ENCODE measurements at regions not wholly inside any gene's neighbourhood (a gene's known extent, or its start where the extent isn't known, plus 50 kb on each side); places are given as distances from the start of the nearest gene placed in this dataset.
"Not testable (repeated sequence)": the region's sequence is repeated elsewhere in the genome, so short reads cannot be mapped to it uniquely, and the experiment has no call there.

GRCh38 chr1:199085903-199086302 is 447.1 kb downstream of the PTPRC start:
- no peak for DNase-seq
- no peak overlapping the region for H3K27ac Mint-ChIP-seq
- H3K36me3 Mint-ChIP-seq: peaks cover 14% of the 10 kb centered on the region
- CTCF ChIA-PET: interaction anchor here (0.6 kb wide), 1 partner anchor 826 kb away, joined by 3 read pairs; no protein-coding TSS in a partner anchor
- H3K9me3 Mint-ChIP-seq: peaks cover 6% of the 10 kb centered on the region
- H3K4me1 Mint-ChIP-seq: peaks cover 34% of the 10 kb centered on the region
- H3K4me3 Mint-ChIP-seq: no peak overlapping the region
- H3K27me3 Mint-ChIP-seq: no peaks in the 10 kb centered on the region

- Mint-ChIP-seq H3K27ac (no peak overlapping the region), H3K4me3 (no peak overlapping the region), H3K4me1 (peaks cover 38% of the 10 kb centered on the region), H3K36me3 (peaks cover 21% of the 10 kb centered on the region), H3K27me3 (no peaks in the 10 kb centered on the region), H3K9me3 (peaks cover 14% of the 10 kb centered on the region)
- DNase-seq: no peak
- CTCF ChIA-PET: no interaction called here
These were observed 448.3 kb downstream of the PTPRC start for GRCh38 chr1:199087144-199087543.

GRCh38 chr1:199089393-199090122 is 450.7 kb downstream of the PTPRC start:
- CTCF ChIA-PET: interaction anchor here (1.0 kb wide), 1 partner anchor 23 kb away, joined by 3 read pairs; no protein-coding TSS in a partner anchor
- Mint-ChIP-seq H3K4me1 (peaks cover 38% of the 10 kb centered on the region), H3K27me3 (no peaks in the 10 kb centered on the region), H3K4me3 (no peak overlapping the region), H3K36me3 (peaks cover 25% of the 10 kb centered on the region), H3K27ac (peak overlapping the region; percentile 72), H3K9me3 (peaks cover 29% of the 10 kb centered on the region)
- DNase-seq: peak; percentile 66

GRCh38 chr1:199095628-199096027 is 456.8 kb downstream of the PTPRC start:
- H3K27me3 Mint-ChIP-seq, DNase-seq, H3K4me3 Mint-ChIP-seq, H3K27ac Mint-ChIP-seq: not testable (repeated sequence)
- Mint-ChIP-seq H3K4me1 (peaks cover 11% of the 10 kb centered on the region), H3K36me3 (peaks cover 16% of the 10 kb centered on the region), H3K9me3 (peaks cover 28% of the 10 kb centered on the region)
- CTCF ChIA-PET: interaction anchor here (1.0 kb wide), 1 partner anchor 159 kb away, joined by 3 read pairs; no protein-coding TSS in a partner anchor

GRCh38 chr1:199096591-199096990 is 457.8 kb downstream of the PTPRC start:
- CTCF ChIA-PET: interaction anchor here (1.0 kb wide), 1 partner anchor 13 kb away, joined by 3 read pairs; no protein-coding TSS in a partner anchor
- no peaks in the 10 kb centered on the region for H3K27me3 Mint-ChIP-seq

GRCh38 chr1:199098468-199098867 is 459.6 kb downstream of the PTPRC start:
- H3K36me3 Mint-ChIP-seq: peaks cover 14% of the 10 kb centered on the region

More at GRCh38 chr1:199096591-199096990, 457.8 kb downstream of the PTPRC start:
- Mint-ChIP-seq H3K36me3 (peaks cover 18% of the 10 kb centered on the region), H3K4me1 (peaks cover 6% of the 10 kb centered on the region), H3K9me3 (peaks cover 27% of the 10 kb centered on the region), H3K4me3 (no peak overlapping the region), H3K27ac (no peak overlapping the region)
- no peak for DNase-seq

GRCh38 chr1:199101139-199101538 is 462.3 kb downstream of the PTPRC start:
- Mint-ChIP-seq H3K4me3 (no peak overlapping the region), H3K4me1 (peaks cover 11% of the 10 kb centered on the region), H3K9me3 (peaks cover 24% of the 10 kb centered on the region), H3K36me3 (peaks cover 15% of the 10 kb centered on the region), H3K27me3 (no peaks in the 10 kb centered on the region), H3K27ac (no peak overlapping the region)
- CTCF ChIA-PET: interaction anchor here (1.6 kb wide), 1 partner anchor 12 kb away, joined by 7 read pairs; no protein-coding TSS in a partner anchor
- no peak for DNase-seq

More at GRCh38 chr1:199098468-199098867, 459.6 kb downstream of the PTPRC start:
- no peak overlapping the region for H3K27ac Mint-ChIP-seq
- H3K9me3 Mint-ChIP-seq: peaks cover 22% of the 10 kb centered on the region
- no peaks in the 10 kb centered on the region for H3K27me3 Mint-ChIP-seq
- CTCF ChIA-PET: no interaction called here
- DNase-seq: no peak
- H3K4me1 Mint-ChIP-seq: peaks cover 15% of the 10 kb centered on the region
- H3K4me3 Mint-ChIP-seq: no peak overlapping the region

- no peak overlapping the region for H3K27ac Mint-ChIP-seq
- H3K9me3 Mint-ChIP-seq: peaks cover 28% of the 10 kb centered on the region
- no peaks in the 10 kb centered on the region for H3K27me3 Mint-ChIP-seq
- CTCF ChIA-PET: no interaction called here
- no peak overlapping the region for H3K4me3 Mint-ChIP-seq
- DNase-seq: no peak
- H3K4me1 Mint-ChIP-seq: peaks cover 11% of the 10 kb centered on the region
- peaks cover 15% of the 10 kb centered on the region for H3K36me3 Mint-ChIP-seq
These were observed 462.8 kb downstream of the PTPRC start for GRCh38 chr1:199101635-199102034.

- CTCF ChIA-PET: no interaction called here
These were observed 463.4 kb downstream of the PTPRC start for GRCh38 chr1:199102239-199102638.

GRCh38 chr1:199109160-199109559 is 470.3 kb downstream of the PTPRC start:
- H3K27ac Mint-ChIP-seq: no peak overlapping the region
- peaks cover 31% of the 10 kb centered on the region for H3K9me3 Mint-ChIP-seq
- H3K4me1 Mint-ChIP-seq: peaks cover 14% of the 10 kb centered on the region
- H3K27me3 Mint-ChIP-seq: peaks cover 3% of the 10 kb centered on the region
- DNase-seq: no peak
- no peak overlapping the region for H3K4me3 Mint-ChIP-seq
- CTCF ChIA-PET: interaction anchor here (0.7 to 1.7 kb wide), 2 partner anchors 12 to 14 kb away, joined by 3 to 6 read pairs; no protein-coding TSS in a partner anchor
- H3K36me3 Mint-ChIP-seq: peaks cover 9% of the 10 kb centered on the region

More at GRCh38 chr1:199102239-199102638, 463.4 kb downstream of the PTPRC start:
- Mint-ChIP-seq H3K27me3 (no peaks in the 10 kb centered on the region), H3K9me3 (peaks cover 27% of the 10 kb centered on the region), H3K4me3 (no peak overlapping the region), H3K4me1 (peaks cover 11% of the 10 kb centered on the region), H3K36me3 (peaks cover 15% of the 10 kb centered on the region), H3K27ac (no peak overlapping the region)
- peak; percentile 25 for DNase-seq

- Mint-ChIP-seq H3K36me3 (peaks cover 6% of the 10 kb centered on the region), H3K27me3 (peaks cover 3% of the 10 kb centered on the region), H3K4me3 (no peak overlapping the region), H3K9me3 (peaks cover 15% of the 10 kb centered on the region), H3K27ac (no peak overlapping the region), H3K4me1 (peaks cover 13% of the 10 kb centered on the region)
- CTCF ChIA-PET: interaction anchor here (0.7 to 3.0 kb wide), 35 partner anchors 9 to 1044 kb away, joined by 3 to 22 read pairs (median 4); no protein-coding TSS in a partner anchor
- DNase-seq: no peak
These were observed 473.5 kb downstream of the PTPRC start for GRCh38 chr1:199112365-199112764.

- H3K27ac Mint-ChIP-seq: peak overlapping the region; percentile 26
- H3K4me1 Mint-ChIP-seq: peaks cover 10% of the 10 kb centered on the region
- peak; percentile 80 for DNase-seq
- no peak overlapping the region for H3K4me3 Mint-ChIP-seq
- peaks cover 4% of the 10 kb centered on the region for H3K36me3 Mint-ChIP-seq
- CTCF ChIA-PET: interaction anchor here (0.8 to 3.0 kb wide), 36 partner anchors 10 to 1045 kb away, joined by 3 to 22 read pairs (median 4); no protein-coding TSS in a partner anchor
- peaks cover 10% of the 10 kb centered on the region for H3K9me3 Mint-ChIP-seq
- H3K27me3 Mint-ChIP-seq: peaks cover 3% of the 10 kb centered on the region
These were observed 474.5 kb downstream of the PTPRC start for GRCh38 chr1:199113265-199113869.

GRCh38 chr1:199116488-199116887 is 477.6 kb downstream of the PTPRC start:
- H3K27me3 Mint-ChIP-seq: no peaks in the 10 kb centered on the region
- no peak overlapping the region for H3K27ac Mint-ChIP-seq
- H3K4me1 Mint-ChIP-seq: peaks cover 10% of the 10 kb centered on the region
- no peak overlapping the region for H3K4me3 Mint-ChIP-seq
- H3K36me3 Mint-ChIP-seq: peaks cover 2% of the 10 kb centered on the region
- CTCF ChIA-PET: no interaction called here
- peaks cover 7% of the 10 kb centered on the region for H3K9me3 Mint-ChIP-seq
- DNase-seq: no peak

- Mint-ChIP-seq H3K36me3 (no peaks in the 10 kb centered on the region), H3K4me1 (peaks cover 4% of the 10 kb centered on the region), H3K27me3 (no peaks in the 10 kb centered on the region), H3K27ac (no peak overlapping the region), H3K4me3 (no peak overlapping the region), H3K9me3 (no peaks in the 10 kb centered on the region)
- DNase-seq: no peak
- CTCF ChIA-PET: no interaction called here
These were observed 482.2 kb downstream of the PTPRC start for GRCh38 chr1:199121047-199121446.
